Peyer's patch (tissue), 4 donors: ENCODE measurements at regions not wholly inside any gene's neighbourhood (a gene's known extent, or its start where the extent isn't known, plus 50 kb on each side); places are given as distances from the start of the nearest gene placed in this dataset.

Experiments used
- DNase-seq, 3 donors: peaks; one replicate each; pipeline ENCODE4 v3.0.0-alpha.2; 2017 to 2019
- H3K27ac ChIP-seq, 4 donors: fragments of 200-600 bp; sonication (generic); one replicate each; pipeline ENCODE4 v1.5.1; 2016 to 2019
- H3K27me3 ChIP-seq, 2 donors: fragments of 200-600 bp; sonication (generic); one replicate each; pipeline ENCODE4 v1.5.1; 2019
- H3K36me3 ChIP-seq, 3 donors: fragments of 200-600 bp; sonication (generic); one replicate each; pipeline ENCODE4 v1.5.1; 2016 to 2019
- H3K4me1 ChIP-seq, 4 donors: fragments of 200-600 bp; sonication (generic); one replicate each; pipeline ENCODE4 v1.5.1; 2016 to 2019
- H3K4me3 ChIP-seq, 4 donors: fragments of 200-600 bp; sonication (generic); 1 replicate in 3 of 4; 2 replicates in 1 of 4; pipeline ENCODE4 v1.5.1; 2016 to 2019; ENCODE audit warnings: mild to moderate bottlenecking in 1 of 4
- H3K9me3 ChIP-seq, 4 donors: fragments of 200-600 bp; sonication (generic); one replicate each; pipeline ENCODE4 v1.5.1; 2016 to 2019; ENCODE audit warnings: mild to moderate bottlenecking in 1 of 4
- CTCF ChIP-seq, 6 experiments: fragments of 450-650 bp in 4 of 6; fragments of 200-600 bp in 2 of 6; sonication (generic) in 1 of 6; IDR thresholded peaks; one replicate each; pipeline ENCODE4 v1.5.1; 2017 to 2019; ENCODE audit warnings: antibody characterized with exemption in 6 of 6, mild to moderate bottlenecking in 3 of 6, moderate library complexity in 1 of 6
- POLR2A ChIP-seq, 2 donors: fragments of 450-650 bp; IDR thresholded peaks; one replicate each; pipeline ENCODE4 v1.5.1; 2017; ENCODE audit warnings: antibody characterized with exemption in 2 of 2, mild to moderate bottlenecking in 2 of 2, moderate library complexity in 2 of 2

GRCh38 chr6:47149066-47149465, 106.9 kb upstream of the ADGRF1 start:
- no peak overlapping the region for H3K27ac ChIP-seq
- DNase-seq = no peak
- no peaks in the 10 kb centered on the region for H3K27me3 ChIP-seq
- H3K4me3 ChIP-seq = no peak overlapping the region
- H3K4me1 ChIP-seq = no peaks in the 10 kb centered on the region
- TF ChIP-seq CTCF (IDR thresholded peaks at IDR 0.05) (no peak), POLR2A (IDR thresholded peaks at IDR 0.05) (no peak)
- no peaks in the 10 kb centered on the region for H3K9me3 ChIP-seq
- H3K36me3 ChIP-seq = no peaks in the 10 kb centered on the region

GRCh38 chr6:47147836-47148344, 105.8 kb upstream of the ADGRF1 start:
- Histone ChIP-seq H3K36me3 (no peaks in the 10 kb centered on the region), H3K4me1 (no peaks in the 10 kb centered on the region), H3K27ac (no peak overlapping the region), H3K9me3 (no peaks in the 10 kb centered on the region), H3K4me3 (no peak overlapping the region), H3K27me3 (no peaks in the 10 kb centered on the region)
- TF ChIP-seq POLR2A (IDR thresholded peaks at IDR 0.05) (no peak), CTCF (IDR thresholded peaks at IDR 0.05) (no peak)
- DNase-seq = no peak

GRCh38 chr6:47147175-47147727, 105.1 kb upstream of the ADGRF1 start:
- no peaks in the 10 kb centered on the region for H3K4me1 ChIP-seq
- H3K36me3 ChIP-seq = no peaks in the 10 kb centered on the region
- no peak for DNase-seq
- H3K27me3 ChIP-seq = no peaks in the 10 kb centered on the region
- no peak overlapping the region for H3K27ac ChIP-seq
- H3K9me3 ChIP-seq = no peaks in the 10 kb centered on the region
- TF ChIP-seq CTCF (IDR thresholded peaks at IDR 0.05) = no peak
- no peak for TF ChIP-seq POLR2A (IDR thresholded peaks at IDR 0.05)
- H3K4me3 ChIP-seq = no peak overlapping the region

DNA sequence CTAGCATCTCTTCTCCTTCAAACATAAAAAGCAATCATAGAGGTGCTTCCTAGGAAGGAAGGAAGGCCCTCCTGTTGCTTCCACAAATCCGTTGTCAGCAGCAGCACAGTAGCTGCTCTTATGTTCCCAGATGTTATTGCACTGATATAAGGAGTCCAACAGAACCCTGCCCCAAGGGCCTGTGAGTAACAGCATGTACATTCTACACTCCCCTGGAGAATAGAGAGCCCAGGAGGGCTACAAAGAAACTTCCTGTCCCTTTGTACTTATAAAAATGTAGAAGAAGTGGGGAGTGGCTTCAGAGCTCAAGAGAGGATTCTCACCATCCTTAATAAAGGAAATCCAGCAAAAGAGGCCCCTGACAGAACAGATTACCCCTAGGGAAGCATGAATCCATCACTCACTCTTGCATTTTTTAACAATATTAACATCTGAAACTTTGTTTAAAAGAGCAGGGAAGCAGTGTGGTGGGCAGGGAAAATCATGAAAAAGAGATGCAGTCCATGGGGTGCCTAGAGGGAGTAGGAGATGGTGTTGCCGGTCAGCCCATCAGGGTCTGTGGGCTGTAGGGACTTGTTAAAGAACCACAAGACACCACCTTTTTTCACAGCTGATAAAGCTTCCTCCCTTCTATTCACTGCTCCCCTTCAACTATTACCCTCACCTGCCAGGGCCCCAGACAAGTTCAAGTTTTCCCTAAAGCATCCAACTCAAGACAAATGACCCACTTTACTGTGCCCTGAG, 104.5 kb upstream of the ADGRF1 start:
- Histone ChIP-seq H3K4me3 (no peak overlapping the region), H3K4me1 (no peaks in the 10 kb centered on the region), H3K36me3 (no peaks in the 10 kb centered on the region), H3K27me3 (no peaks in the 10 kb centered on the region), H3K9me3 (no peaks in the 10 kb centered on the region), H3K27ac (no peak overlapping the region)
- DNase-seq = no peak
- no peak for TF ChIP-seq CTCF (IDR thresholded peaks at IDR 0.05)
- TF ChIP-seq POLR2A (IDR thresholded peaks at IDR 0.05) = no peak

GRCh38 chr6:47145212-47145611, 103.1 kb upstream of the ADGRF1 start:
- Histone ChIP-seq H3K4me1 (no peaks in the 10 kb centered on the region), H3K36me3 (no peaks in the 10 kb centered on the region), H3K27ac (no peak overlapping the region), H3K9me3 (no peaks in the 10 kb centered on the region), H3K4me3 (no peak overlapping the region), H3K27me3 (no peaks in the 10 kb centered on the region)
- no peak for TF ChIP-seq CTCF (IDR thresholded peaks at IDR 0.05)
- TF ChIP-seq POLR2A (IDR thresholded peaks at IDR 0.05) = no peak
- DNase-seq = no peak
